NOMO-1 treated with dmso at 0.1 percent for 144 hours (cell line): ENCODE measurements at regions not wholly inside any gene's neighbourhood (a gene's known extent, or its start where the extent isn't known, plus 50 kb on each side); places are given as distances from the start of the nearest gene placed in this dataset.

Experiments
- DNase-seq: peaks from one replicate; lab custom pipeline; 2025; ENCODE audit not compliant: unreplicated experiment; lab: John Stamatoyannopoulos, UW

DNA sequence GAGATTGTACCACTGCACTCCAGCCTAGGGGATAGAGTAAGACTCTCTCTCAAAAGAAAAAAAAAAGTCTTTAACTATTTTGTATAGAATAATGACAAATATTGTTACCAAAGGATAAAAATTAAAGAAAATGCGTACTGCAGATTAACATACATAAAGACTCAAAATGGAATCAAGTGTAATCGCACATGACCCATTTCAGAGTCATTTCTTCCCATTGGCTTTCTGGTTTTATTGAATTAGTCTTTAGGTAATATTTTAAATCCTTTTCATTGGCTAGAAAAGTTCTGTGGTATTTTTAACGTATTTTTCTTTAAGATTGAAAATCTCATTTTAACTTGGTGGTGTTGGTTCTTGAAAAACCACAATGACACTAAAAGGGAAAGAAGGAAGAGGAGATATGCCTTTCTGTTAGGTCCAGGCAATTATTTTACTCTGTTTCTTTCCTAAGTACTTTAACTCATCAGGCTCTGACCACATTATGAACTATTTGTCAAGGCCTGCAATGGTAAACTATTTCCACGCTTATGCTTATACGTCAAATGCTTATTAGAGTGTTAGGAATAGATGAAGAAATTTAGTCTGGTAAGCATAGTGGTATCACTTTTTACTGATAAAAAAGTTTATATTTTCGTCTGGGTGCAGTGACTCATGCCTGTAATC lies 52.3 kb downstream of the PLEKHG1 start:
- no peak for DNase-seq

DNA sequence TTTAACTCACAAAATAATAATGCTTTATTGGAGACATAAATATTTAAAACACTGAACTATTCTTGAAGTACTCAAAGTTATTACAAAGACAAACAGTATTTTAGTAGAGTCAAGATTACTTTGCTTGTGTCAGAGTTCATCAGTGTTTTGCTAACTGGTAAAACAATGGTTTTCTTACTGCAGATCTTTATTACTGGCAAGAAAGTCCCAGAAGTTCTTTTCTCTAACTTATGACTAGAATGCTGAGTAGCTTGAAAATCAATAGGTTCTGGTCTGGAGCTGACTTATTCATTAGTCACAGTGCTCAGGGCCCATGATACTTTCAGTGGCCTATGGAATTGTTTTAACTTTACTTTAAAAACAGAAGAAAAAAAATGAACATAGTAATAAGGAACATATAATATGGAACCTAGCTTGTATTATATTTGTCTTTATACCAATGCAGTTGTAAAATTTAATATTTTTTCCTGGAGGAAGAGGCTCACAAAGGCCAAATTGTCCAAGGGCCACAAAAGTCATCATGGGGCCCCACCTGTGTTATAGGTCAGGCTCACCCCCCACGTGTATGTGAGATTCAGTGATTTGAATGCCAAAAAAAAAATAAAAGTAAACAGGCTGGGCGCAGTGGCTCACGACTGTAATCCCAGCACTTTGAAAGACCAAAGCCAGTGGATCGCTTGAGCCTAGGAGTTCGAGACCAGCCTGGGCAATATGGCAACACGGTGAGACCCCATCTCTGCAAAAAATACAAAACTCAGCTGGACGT lies 53.3 kb downstream of the PLEKHG1 start:
- no peak for DNase-seq

DNA sequence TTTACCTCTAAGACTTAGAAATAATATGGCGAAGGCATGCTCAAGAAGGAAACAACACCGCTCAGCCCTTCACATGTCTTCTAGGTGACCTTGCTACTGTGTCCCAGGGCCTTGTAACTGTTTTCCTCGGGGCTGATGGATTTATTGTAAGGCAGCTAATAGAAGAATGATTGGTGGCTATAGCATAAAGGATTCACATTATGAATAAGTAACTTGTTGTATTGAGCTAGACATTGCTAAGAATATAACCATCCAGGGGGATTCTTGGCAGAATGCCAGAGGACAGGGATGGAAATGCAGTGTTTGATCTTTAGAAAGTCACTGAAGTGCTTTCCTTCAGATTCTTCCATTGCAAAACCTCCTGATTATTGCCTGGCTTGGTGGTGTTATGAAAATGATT lies 54.9 kb downstream of the PLEKHG1 start:
- DNase-seq = no peak

DNA sequence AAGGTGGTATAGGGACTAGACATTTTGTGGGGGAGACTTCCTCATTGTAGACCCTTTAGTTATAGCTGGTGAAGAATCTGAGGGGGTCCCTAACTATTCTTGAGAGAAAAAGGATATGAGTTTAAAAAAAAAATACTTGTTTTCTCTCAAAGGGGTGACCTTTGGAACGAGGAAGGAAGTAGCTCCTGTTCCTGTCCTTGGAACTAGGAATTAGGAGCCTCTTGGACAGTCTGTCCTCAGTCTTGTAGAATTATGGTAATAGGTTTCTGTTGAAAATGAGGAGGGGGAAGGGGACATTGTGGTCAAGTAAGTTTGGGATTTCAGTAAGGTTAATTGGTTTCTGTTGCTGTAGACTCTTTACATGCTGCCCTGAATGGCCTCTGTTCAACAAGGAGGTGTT lies 56.5 kb downstream of the PLEKHG1 start:
- no peak for DNase-seq

DNA sequence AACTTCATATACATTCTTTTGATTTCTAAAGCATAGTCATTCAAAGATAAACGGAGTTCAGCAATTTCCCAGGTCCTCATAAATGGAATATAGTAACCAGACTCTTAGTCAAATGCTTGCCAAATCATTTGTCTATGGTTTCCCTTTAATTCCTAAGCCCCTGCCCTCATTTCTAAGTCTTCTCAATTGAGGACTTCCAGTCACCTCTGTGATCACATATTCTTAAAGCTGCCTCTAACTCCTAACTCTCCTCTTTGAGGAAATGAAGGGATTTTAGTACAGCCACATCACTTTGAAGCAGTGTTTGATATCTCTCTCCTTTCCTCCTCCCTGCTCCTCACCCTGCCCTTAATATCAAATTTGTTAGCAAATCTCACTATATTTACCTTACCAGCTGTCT lies 58.7 kb downstream of the PLEKHG1 start:
- DNase-seq = no peak

DNA sequence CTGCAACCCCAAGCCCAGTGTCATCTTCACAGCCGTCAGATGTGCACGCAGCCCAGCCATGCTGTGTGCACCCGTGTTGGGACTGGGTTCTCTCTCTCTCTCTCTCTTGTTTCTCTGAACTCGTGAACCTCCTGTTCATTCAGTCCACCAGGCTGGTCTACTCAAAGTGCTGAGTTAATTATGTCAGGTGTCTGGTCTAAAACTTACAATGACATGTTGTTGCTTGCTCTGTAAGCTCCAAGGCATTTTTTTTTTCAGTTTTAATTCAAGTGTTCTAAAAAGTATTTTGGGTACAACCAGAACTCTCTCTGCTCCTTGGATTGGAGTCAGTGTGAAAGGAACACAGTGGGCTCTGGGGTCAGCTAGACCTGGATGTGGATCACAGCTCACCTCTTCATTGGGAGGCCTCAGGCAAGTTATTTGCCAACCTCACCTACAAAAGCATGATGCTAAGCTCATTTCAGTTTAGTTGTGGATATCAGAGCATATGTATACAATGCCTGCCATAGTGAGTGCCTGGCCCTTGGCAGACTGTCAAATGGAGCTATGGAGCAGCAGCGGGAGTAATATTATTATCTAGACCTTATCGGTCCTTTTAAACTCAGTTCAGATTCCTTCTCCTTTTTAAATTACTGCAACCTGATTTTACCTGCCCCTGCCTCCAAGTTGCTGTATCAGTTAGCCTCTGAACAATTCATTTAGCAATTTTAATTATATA lies 59.5 kb downstream of the PLEKHG1 start:
- DNase-seq = no peak

DNA sequence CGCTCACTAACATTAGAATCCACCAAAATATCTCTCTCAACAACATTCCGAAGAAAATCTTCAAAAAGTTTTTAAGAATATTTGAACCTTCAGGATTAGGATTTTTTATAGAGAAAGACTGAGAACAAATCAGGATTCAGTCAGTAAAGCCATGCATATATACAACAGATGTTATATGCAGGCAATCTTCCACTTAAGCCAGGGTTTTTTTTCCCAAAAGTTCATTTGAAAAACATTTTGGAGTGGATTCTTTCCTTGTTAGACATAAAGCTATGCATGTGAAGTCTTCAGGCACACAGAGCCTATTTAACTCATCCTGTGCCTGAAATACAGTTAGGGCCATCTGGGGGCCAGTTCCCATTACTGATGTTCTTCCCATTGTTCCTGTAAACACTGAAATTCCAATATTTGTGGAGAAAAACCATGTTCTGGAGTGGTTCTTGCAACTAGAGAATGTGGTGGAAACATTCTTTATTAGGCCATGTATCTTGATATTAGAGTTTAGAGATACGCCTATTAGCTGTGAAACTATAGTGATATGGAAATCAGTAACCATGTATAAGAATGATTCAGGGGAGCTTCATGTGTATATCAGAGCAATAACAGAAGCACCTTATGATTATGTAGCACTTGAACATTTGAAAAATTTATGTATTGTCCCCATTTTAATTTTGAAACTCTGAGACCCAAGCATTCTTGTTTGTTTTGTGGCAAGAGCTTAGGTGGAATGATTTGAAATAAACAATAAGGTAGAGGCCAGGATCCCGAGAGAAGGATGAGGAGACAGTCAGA lies 61.7 kb downstream of the PLEKHG1 start:
- no peak for DNase-seq

DNA sequence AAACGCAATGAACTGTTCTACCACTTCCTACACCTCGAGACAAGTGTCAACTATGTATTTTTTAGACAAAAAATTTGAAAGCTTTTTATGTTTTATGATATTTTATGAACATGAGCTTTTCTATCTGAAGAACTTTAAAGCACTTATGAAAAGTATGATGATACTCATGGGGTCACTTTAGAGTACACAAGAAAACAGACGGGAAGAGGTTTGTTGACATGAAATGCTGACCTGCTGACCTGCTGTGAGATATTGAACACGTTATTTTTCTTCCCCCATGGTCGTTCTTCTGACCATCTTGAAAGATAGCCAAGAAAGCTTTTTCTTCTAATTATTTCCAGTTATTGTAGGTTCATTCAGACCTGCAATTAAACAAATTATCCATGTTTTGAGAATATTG lies 63.1 kb downstream of the PLEKHG1 start:
- DNase-seq = no peak

DNA sequence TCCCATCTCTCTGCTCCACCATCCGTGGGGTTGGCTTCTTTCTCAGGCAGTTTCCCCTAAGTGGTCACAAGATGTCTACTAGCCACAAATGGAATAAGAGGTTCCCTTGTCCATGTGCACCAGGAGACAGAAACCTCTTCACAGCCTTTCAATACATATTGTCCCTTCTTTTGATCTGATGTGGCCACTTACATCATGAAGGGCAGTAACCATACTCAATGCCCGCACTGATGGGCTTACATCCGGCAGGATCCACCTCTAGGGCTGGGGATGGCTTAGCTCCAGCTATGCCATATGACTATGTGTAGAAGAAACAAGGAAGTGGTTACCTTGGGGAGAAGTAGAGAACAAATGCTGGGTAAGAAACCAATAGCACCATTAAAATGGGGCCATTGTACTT lies 64.4 kb downstream of the PLEKHG1 start:
- no peak for DNase-seq

DNA sequence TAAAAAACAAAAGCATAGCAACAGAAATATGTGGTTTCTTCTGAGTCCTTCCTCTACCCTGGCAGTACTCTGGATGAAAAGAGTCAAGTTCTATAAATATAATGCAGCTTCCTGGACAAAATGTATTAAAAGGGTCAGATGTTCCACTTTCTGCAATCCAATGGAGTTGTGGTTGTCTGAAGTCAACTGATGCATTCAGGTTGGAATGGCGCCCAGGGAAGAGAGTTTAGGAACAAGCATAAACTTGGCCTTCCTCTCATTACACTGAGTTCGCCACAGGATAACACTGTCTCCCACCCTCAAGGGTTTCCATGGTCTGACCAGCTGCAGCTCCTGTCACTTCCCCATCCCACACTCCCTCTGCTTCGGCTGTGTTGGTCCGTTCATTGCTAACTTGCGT lies 66.4 kb downstream of the PLEKHG1 start:
- DNase-seq = no peak

DNA sequence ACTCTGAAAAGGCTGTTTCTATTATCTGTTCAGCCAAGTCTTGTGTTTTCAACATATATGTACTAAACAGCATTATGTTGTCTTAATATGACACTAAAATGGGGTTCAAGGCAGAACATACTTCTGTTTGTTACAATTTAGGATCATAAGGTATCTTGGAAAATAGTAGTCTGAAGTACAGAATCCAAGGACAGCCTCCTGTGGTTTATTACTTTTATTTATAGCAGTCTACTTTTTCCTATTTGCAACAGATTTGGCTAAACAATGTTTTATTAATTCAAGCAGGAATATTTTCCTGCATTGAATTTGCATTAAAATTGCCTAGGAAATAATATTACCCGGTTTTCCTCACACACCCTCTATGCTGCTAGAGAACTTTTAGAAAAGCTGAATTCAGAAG lies 67.7 kb downstream of the PLEKHG1 start:
- DNase-seq = no peak

DNA sequence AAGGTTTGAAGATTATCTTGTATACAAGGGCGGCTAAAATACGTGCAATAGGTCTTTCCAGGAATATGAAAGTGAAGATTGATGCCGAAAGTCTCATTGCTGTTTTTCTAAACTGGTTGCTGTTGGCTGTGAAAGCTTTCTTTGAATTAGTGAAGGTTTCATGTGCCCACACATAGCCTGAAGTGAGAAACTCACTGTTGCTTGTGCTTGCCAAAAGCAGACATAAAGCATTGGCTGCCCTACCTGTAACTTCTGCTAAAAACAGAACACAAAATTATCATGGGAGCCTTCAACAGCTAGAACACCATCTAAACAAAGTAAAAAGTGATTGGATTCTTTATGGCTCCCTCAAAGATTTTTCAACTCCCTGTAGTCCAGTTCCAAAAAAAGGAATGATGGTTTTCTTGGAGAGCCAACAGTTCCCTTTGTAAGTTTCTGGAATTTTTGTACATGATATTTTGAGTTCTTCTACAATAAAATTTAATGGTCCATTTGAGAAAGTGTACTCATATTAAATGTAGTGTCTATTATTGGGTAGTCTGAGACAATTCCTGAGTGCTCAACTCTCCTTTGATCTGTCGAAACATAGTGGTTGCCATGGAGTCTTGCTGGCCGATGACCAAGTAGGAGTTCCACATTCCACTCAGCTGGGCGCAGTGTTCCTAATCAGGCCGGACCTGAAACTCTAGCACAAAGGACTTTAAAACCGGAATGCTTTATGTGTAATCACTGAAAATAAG lies 68.5 kb downstream of the PLEKHG1 start:
- DNase-seq = no peak

DNA sequence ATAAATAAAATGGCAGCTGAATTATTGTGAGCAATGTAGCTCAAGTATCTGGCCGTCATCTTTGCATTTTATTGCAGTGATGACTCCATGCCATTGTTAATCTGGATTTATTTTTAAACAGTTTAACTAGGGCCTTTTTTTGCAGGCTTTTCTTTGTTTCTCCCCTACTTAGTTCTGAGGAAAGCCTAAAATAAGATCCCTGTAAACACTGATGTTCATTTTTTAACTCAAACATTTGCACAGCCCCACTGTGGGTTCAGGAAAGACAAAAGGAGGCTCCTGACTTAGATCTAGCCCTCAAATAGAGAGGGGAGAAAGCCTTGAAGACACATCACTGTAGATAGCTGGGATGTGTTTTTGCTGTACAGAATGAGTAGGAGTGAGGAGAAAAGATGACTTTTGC lies 69.2 kb downstream of the PLEKHG1 start:
- no peak for DNase-seq

DNA sequence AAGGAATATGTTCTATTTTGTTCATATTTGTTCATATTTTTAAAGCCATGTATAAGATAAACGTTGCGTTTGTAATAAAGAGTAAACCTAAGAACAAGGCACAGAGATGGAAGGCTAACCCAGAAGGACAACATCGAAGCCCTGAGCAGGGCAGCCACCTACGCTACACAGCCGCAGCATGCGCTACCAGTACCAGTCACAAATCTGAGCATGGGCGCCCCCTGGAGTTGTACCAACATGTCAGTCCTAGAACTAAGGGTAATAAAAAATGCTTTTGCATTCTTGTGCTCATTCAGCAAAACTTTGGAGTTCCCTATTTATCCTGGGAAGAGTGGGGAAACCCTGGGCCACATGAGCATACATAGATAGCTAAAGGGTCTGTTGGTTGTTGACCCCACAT lies 70.6 kb downstream of the PLEKHG1 start:
- no peak for DNase-seq

DNA sequence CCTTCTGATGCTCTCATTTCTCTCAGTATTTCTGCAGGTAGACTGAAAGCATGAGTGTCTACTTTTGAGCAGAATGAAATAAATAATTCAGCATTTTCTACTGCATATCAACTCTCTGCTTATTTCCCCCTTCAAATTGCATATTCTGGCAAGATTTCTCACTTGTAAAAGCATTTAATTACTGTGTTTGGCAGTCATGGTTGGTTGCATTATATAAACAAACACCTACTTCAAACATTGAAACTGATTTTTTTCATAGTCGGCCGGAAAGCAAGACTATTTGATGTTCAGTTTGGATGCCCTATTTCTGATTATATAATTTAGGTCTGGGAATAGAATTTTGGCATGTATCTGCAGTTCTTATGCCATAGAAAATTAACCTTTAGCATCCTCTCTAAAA lies 73.1 kb downstream of the PLEKHG1 start:
- DNase-seq = no peak

DNA sequence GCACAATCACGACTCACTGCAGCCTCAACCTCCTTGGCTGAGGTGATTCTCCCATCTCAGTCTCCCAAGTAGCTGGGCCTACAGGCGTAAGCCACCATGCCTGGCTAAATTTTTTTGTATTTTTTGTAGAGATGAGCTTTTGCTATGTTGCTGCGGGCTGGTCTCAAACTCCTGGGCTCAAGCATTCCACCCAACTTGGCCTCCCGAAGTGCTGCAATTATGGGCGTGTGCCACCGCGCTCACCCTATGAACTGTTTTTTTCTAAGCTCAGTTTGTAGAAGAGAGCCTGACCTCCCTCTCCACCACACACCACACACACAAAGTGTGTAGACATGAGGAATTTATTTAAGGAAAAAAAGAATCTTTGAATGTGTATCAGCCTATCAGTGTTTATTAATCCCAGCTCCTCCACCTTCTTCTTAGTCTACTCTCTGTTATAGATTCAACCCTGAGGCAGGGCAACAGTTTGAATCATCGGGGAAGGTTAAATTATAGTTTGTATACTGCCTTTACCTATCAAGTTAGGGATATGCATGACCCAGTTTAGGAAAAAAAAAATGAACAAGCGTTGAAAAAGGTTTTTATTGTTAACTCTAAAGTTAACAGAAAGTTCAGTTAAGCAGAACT lies 74.1 kb downstream of the PLEKHG1 start:
- no peak for DNase-seq

DNA sequence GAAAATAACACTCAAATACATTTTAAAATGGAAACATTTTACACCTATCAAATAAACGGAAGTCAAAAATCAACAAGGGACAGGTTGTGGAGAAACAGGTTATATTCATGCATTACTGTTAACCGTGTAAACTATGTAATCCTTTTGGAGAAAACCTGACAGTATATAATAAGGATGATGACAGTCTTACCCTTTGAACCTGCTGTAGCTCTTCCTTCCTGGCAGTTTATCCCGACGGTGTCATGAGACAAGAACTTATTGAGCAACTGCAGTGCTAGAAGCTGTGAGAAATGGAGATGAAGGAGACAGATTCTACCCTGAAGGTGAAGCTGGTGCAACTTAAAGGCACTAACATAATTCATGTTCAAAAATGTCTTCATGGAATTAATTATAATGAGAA lies 76.7 kb downstream of the PLEKHG1 start:
- DNase-seq = no peak

DNA sequence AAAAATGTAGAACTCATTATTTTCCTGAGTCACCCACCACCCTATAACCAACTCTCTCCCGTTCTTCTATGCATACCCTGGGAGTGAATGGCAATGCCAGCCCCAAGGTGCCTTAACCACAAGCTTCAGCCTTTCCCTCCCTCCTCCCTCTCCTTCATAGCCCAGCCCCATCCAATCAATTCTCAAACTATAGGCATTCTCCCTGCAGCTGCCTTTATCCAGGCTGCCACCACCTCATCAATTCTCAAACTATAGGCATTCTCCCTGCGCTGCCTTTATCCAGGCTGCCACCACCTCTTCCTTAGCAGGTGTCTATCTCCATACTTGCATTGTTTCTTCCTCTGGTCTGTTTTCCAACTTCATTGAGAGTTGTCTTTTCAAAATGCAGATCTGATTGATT lies 77.1 kb downstream of the PLEKHG1 start:
- DNase-seq = no peak

DNA sequence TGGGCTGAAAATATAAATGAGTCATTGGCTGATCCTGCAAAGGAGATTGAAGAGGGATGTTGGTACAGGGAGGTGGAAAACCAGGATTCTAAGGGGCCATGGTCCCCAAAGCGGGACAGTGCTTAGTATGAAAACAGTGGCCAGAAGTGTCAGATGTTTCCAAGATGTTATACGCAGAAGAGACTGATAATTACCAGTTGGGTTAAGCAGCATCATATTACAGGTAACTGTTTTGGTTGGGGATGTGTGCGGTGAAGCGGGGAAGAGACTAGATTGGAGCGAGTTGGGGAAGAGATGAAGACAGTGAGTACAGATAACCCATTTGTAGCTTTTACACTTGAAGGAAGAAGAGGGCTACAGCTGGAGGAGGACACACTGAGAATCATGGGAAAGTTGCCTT lies 80.8 kb downstream of the PLEKHG1 start:
- DNase-seq = no peak
